DND-41 (cell line): ENCODE measurements at regions not wholly inside any gene's neighbourhood (a gene's known extent, or its start where the extent isn't known, plus 50 kb on each side); places are given as distances from the start of the nearest gene placed in this dataset.

Experiments used
- ATAC-seq: fragments of 200-7000 bp; cut with Tn5 transposase; 3 replicates; pipeline ENCODE4 v1.9.1; 2021; ENCODE audit warnings: low read depth; ENCODE audit not compliant: insufficient read depth
- DNase-seq: peaks from one replicate; pipeline ENCODE4 v3.0.0-alpha.2; 2020
- H2AFZ ChIP-seq: 2 replicates; pipeline ENCODE4 v1.6.0; 2012; ENCODE audit warnings: low read depth, low read length
- H3K27ac ChIP-seq: 2 replicates; pipeline ENCODE4 v1.5.1; 2012; ENCODE audit warnings: low read length, inconsistent platforms
- H3K27me3 ChIP-seq: fragments of 200-600 bp; sonication (generic); 2 replicates; pipeline ENCODE4 v1.6.0; 2012; ENCODE audit warnings: low read length, mild to moderate bottlenecking, inconsistent platforms; ENCODE audit not compliant: insufficient read depth, poor library complexity
- H3K36me3 ChIP-seq: 2 replicates; pipeline ENCODE4 v1.5.1; 2012; ENCODE audit warnings: low read length, inconsistent platforms; ENCODE audit not compliant: insufficient read depth
- H3K4me1 ChIP-seq: 2 replicates; pipeline ENCODE4 v1.5.1; 2012; ENCODE audit warnings: mild to moderate bottlenecking, low read length; ENCODE audit not compliant: insufficient read depth
- H3K4me2 ChIP-seq: 2 replicates; pipeline ENCODE4 v1.6.0; 2012; ENCODE audit warnings: mild to moderate bottlenecking, moderate library complexity, low read length, inconsistent platforms; ENCODE audit not compliant: insufficient read depth
- H3K4me3 ChIP-seq, 2 experiments: fragments of 200-600 bp in 1 of 2; shearing (Covaris generic) in 1 of 2; 2 replicates each; pipeline ENCODE4 v1.5.1; 2012 to 2016; ENCODE audit warnings: inconsistent platforms in 2 of 2, low read length in 2 of 2, mild to moderate bottlenecking in 2 of 2, low read depth in 1 of 2, moderate library complexity in 1 of 2
- H3K79me2 ChIP-seq: 2 replicates; pipeline ENCODE4 v1.6.0; 2012; ENCODE audit warnings: low read length, inconsistent platforms; ENCODE audit not compliant: insufficient read depth
- H3K9ac ChIP-seq: 2 replicates; pipeline ENCODE4 v1.6.0; 2012; ENCODE audit warnings: low read depth, mild to moderate bottlenecking, inconsistent platforms, low read length, moderate library complexity
- H3K9me3 ChIP-seq: 2 replicates; pipeline ENCODE4 v1.5.1; 2012; ENCODE audit warnings: low read length, moderate library complexity, mild to moderate bottlenecking, inconsistent platforms; ENCODE audit not compliant: insufficient read depth, severe bottlenecking
- H4K20me1 ChIP-seq: 2 replicates; pipeline ENCODE4 v1.6.0; 2012; ENCODE audit warnings: low read length; ENCODE audit not compliant: insufficient read depth
- CTCF ChIP-seq: IDR thresholded peaks from 2 replicates; pipeline ENCODE4 v1.5.1; 2012; ENCODE audit warnings: borderline replicate concordance, low read length, moderate library complexity, mild to moderate bottlenecking; ENCODE audit not compliant: poor library complexity, severe bottlenecking; ENCODE audit errors: extremely low read depth
- EZH2 ChIP-seq: IDR thresholded peaks from 3 replicates; pipeline ENCODE4 v1.6.1; 2012; ENCODE audit warnings: borderline replicate concordance, low read depth, mild to moderate bottlenecking, moderate library complexity, low read length, inconsistent platforms; ENCODE audit not compliant: severe bottlenecking

- H3K27me3 ChIP-seq, result peaks cover under 1% of the 10 kb centered on the region
- no peaks in the 10 kb centered on the region for H3K9me3 ChIP-seq
- H3K27ac ChIP-seq, result no peak overlapping the region
- no peaks in the 10 kb centered on the region; the same call in 1 of the 2 replicates for H4K20me1 ChIP-seq
- no peak overlapping the region for H3K4me3 ChIP-seq
- TF ChIP-seq EZH2 (no peak), CTCF (no peak)
- ATAC-seq (no peak), DNase-seq (no peak)
- H3K4me1 ChIP-seq, result no peaks in the 10 kb centered on the region
- H3K9ac ChIP-seq, result no peak overlapping the region
- H3K79me2 ChIP-seq, result no peaks in the 10 kb centered on the region
- no peak overlapping the region for H3K4me2 ChIP-seq
- no peak overlapping the region for H2AFZ ChIP-seq
- H3K36me3 ChIP-seq, result no peaks in the 10 kb centered on the region
These were observed 175.2 kb upstream of the PPP2R2D start for GRCh38 chr10:131725581-131726069.

GRCh38 chr10:131726076-131726880 lies 174.5 kb upstream of the PPP2R2D start:
- Histone ChIP-seq H3K4me2 (no peak overlapping the region), H4K20me1 (no peaks in the 10 kb centered on the region; the same call in 1 of the 2 replicates), H3K9ac (no peak overlapping the region), H3K27ac (no peak overlapping the region), H3K36me3 (no peaks in the 10 kb centered on the region), H3K4me3 (no peak overlapping the region), H3K79me2 (no peaks in the 10 kb centered on the region), H3K9me3 (no peaks in the 10 kb centered on the region), H2AFZ (no peak overlapping the region), H3K27me3 (peaks cover 2% of the 10 kb centered on the region), H3K4me1 (no peaks in the 10 kb centered on the region)
- TF ChIP-seq EZH2 (no peak), CTCF (no peak)
- DNase-seq, result no peak
- ATAC-seq, result no peak

- Histone ChIP-seq H3K36me3 (no peaks in the 10 kb centered on the region), H4K20me1 (no peaks in the 10 kb centered on the region; the same call in 1 of the 2 replicates), H3K4me1 (no peaks in the 10 kb centered on the region), H3K79me2 (no peaks in the 10 kb centered on the region), H3K4me2 (no peak overlapping the region), H3K9me3 (no peaks in the 10 kb centered on the region), H3K27ac (no peak overlapping the region), H3K4me3 (no peak overlapping the region), H2AFZ (no peak overlapping the region), H3K9ac (no peak overlapping the region), H3K27me3 (peaks cover 2% of the 10 kb centered on the region)
- no peak for TF ChIP-seq EZH2
- DNase-seq (no peak), ATAC-seq (no peak)
These were observed 173.8 kb upstream of the PPP2R2D start for GRCh38 chr10:131726967-131727366.

- Histone ChIP-seq H3K79me2 (no peaks in the 10 kb centered on the region), H3K27me3 (peaks cover 2% of the 10 kb centered on the region), H3K4me2 (no peak overlapping the region), H3K9me3 (no peaks in the 10 kb centered on the region), H4K20me1 (no peaks in the 10 kb centered on the region; the same call in 1 of the 2 replicates), H3K36me3 (no peaks in the 10 kb centered on the region), H3K4me1 (no peaks in the 10 kb centered on the region), H3K27ac (no peak overlapping the region), H3K4me3 (no peak overlapping the region), H2AFZ (no peak overlapping the region), H3K9ac (no peak overlapping the region)
- no peak for TF ChIP-seq CTCF
- no peak for TF ChIP-seq EZH2
- ATAC-seq (no peak), DNase-seq (no peak)
These were observed 173.2 kb upstream of the PPP2R2D start for GRCh38 chr10:131727560-131727959.
